Bronchial epithelial cell (primary cell): ENCODE measurements at regions not wholly inside any gene's neighbourhood (a gene's known extent, or its start where the extent isn't known, plus 50 kb on each side); places are given as distances from the start of the nearest gene placed in this dataset.

Source experiments
- DNase-seq: peaks from one replicate; pipeline ENCODE4 v3.0.0-alpha.2; 2010; ENCODE audit warnings: low read depth
- FAIRE-seq: peaks from 2 replicates; lab custom pipeline; 2011; peaks lifted over from hg19 to GRCh38; lab: Jason Lieb, UNC
- H3K27me3 ChIP-seq: 2 replicates; pipeline ENCODE4 v1.5.1; 2011; ENCODE audit warnings: low read length; ENCODE audit not compliant: control insufficient read depth, insufficient read depth
- H3K36me3 ChIP-seq: 2 replicates; pipeline ENCODE4 v1.5.1; 2011; ENCODE audit warnings: low read length; ENCODE audit not compliant: control insufficient read depth, insufficient read depth
- H3K4me3 ChIP-seq: 2 replicates; pipeline ENCODE4 v1.5.1; 2011; ENCODE audit warnings: mild to moderate bottlenecking, low read depth, low read length, control low read depth
- TF ChIP-seq, protein P1 (sequence below): IDR thresholded peaks from 2 replicates; pipeline ENCODE4 v1.5.1; 2011; ENCODE audit warnings: mild to moderate bottlenecking, moderate library complexity, low read length, control low read depth, inconsistent platforms; ENCODE audit not compliant: insufficient read depth, severe bottlenecking

DNA sequence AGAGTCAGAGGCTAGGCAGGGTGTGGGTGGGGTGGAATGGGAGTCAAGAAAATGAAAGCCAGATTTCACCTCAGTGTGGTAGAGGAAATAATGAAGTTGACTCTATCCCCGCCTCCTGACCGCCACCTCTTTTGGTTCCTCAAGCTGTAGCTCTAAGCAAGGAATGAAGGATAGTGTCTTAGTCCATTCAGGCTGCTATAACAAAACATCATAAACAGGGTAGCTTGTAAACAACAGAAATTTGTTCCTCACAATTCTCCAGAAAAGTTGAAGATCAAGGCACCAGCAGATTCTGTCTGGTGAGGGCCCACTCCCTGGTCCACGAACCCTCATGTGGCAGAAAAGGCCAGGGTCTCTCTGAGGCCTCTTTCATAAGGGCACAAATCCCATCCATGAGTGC, 109.1 kb upstream of the AMN1 start:
- no peak for DNase-seq
- no peaks in the 10 kb centered on the region for H3K27me3 ChIP-seq
- FAIRE-seq: no peak
- TF ChIP-seq, protein P1, sequence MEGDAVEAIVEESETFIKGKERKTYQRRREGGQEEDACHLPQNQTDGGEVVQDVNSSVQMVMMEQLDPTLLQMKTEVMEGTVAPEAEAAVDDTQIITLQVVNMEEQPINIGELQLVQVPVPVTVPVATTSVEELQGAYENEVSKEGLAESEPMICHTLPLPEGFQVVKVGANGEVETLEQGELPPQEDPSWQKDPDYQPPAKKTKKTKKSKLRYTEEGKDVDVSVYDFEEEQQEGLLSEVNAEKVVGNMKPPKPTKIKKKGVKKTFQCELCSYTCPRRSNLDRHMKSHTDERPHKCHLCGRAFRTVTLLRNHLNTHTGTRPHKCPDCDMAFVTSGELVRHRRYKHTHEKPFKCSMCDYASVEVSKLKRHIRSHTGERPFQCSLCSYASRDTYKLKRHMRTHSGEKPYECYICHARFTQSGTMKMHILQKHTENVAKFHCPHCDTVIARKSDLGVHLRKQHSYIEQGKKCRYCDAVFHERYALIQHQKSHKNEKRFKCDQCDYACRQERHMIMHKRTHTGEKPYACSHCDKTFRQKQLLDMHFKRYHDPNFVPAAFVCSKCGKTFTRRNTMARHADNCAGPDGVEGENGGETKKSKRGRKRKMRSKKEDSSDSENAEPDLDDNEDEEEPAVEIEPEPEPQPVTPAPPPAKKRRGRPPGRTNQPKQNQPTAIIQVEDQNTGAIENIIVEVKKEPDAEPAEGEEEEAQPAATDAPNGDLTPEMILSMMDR: no peak
- H3K36me3 ChIP-seq: no peaks in the 10 kb centered on the region
- no peak overlapping the region for H3K4me3 ChIP-seq

DNA sequence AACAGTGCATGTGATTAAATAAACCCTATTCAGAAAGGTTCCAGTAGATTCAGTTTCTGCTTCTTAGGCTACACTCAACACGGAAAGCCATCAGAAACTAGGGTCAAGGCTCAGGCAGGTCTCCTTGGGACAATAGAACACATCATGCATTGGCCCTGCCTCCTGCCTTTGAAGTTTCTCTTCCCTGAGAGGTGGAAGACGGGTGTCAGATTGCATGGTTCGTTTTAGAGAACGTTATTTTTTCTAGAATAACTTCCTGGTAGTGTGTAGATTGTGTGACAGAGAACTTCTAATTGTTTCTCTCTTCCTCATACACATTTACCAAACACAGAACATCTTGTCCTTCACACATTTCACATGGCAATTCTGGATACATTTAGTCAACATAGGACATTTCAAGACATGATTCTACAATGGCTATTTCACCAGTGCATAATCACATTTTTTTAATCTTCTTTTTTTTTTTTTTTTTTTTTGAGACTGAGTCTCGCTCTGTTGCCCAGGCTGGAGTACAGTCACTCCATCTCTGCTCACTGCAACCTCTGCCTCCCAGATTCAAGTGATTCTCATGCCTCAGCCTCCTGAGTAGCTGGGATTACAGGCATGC, 106.6 kb upstream of the AMN1 start:
- FAIRE-seq (no peak), DNase-seq (no peak)
- H3K4me3 ChIP-seq: no peak overlapping the region
- no peaks in the 10 kb centered on the region for H3K27me3 ChIP-seq
- TF ChIP-seq, protein P1: no peak
- no peaks in the 10 kb centered on the region for H3K36me3 ChIP-seq

DNA sequence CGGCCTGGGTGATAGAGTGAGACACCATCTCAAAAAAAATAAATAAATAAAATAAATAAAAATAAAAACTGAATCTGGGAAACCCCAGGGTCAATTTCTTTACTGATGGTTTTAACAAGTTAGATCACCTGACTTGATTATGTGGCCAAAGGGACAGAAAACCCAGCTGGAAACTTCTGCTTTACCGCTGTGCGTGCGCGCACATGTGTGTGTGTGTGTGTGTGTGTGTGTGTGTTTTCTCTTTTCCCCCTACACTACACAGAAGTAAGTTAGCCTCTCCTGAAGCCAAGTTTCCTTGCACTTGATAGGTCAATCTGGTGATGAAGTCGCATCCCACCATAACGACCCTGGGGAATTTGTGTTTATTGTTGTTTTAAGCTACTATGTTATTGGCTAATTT, 105.3 kb upstream of the AMN1 start:
- H3K27me3 ChIP-seq: no peaks in the 10 kb centered on the region
- TF ChIP-seq, protein P1: no peak
- H3K36me3 ChIP-seq: no peaks in the 10 kb centered on the region
- no peak for FAIRE-seq
- DNase-seq: no peak
- H3K4me3 ChIP-seq: no peak overlapping the region

DNA sequence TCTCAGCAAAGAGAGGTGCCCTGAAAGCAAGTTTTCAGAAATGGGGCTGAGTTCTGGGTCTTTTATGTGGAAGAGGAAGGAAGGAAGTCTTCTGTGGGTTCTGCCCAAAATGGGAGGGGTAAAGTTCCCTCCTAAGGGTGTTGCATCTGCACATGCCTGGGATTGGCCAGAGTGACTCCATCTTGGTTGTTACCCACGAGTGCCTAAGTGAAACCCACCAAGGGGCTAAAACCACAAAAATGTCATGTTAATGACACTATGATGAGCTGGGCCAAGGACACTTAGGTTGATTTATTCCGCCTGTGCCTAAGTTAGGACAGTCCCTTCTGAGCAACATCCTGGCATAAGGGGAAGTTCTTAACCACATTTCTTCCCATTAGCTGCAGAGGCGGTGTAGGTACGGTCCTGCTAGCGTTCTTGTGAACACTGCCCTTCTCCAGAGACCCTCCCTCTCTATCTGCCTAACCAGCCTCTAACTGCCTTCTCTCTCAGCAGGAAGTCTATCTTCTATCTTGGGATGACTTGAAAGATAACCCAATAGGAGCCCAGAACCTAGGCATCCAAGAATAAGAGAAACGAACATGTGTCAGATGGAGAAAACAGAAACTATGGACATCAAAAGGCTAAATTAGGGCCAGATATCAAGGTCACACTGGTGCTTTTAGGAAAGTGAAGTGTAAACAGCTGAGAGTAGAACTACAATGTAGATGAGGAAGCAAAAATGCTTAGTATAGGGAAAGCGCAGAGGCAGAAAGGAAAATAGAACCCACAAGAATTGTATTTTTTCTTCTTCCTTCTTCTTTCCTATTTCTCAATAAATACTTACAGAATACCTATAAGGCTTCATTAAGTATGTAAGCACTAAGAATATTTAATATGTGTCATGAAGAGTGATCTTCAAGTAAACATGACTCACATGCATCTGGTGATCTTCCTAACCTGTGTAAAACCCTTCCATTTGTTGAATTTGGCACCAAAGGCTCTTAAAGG, 104.2 kb upstream of the AMN1 start:
- Histone ChIP-seq H3K4me3 (no peak overlapping the region), H3K27me3 (no peaks in the 10 kb centered on the region), H3K36me3 (no peaks in the 10 kb centered on the region)
- DNase-seq (peak; percentile 44), FAIRE-seq (no peak)
- TF ChIP-seq, protein P1: no peak

DNA sequence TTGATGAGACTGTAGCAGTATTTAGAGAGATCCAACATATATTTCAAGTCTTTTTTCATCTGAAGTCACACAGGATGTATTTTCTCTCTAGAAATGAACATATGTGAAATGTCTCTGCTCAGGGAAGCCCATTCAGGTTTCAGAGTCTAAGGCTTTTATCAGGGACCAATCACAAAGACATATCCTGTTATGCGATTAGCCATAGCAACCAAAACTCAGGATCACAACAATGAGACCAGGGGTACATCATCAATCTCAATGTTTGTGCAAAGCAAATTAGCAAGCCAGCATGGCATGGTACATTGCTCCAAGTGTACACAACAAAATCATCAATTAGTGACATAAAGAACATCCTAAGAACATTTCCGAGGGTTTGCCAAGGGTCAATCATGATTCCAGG, 99.2 kb upstream of the AMN1 start:
- H3K27me3 ChIP-seq: no peaks in the 10 kb centered on the region
- TF ChIP-seq, protein P1: no peak
- H3K36me3 ChIP-seq: no peaks in the 10 kb centered on the region
- FAIRE-seq: no peak
- no peak for DNase-seq
- no peak overlapping the region for H3K4me3 ChIP-seq
